ENCODE measurements at regions not wholly inside any gene's neighbourhood (a gene's known extent, or its start where the extent isn't known, plus 50 kb on each side); places are given as distances from the start of the nearest gene placed in this dataset.
A peak's percentile ranks its signal among the peaks of the same experiment; 100 is the strongest.

GRCh38 chr11:95586155-95586554, 203.4 kb downstream of the FAM76B start:
- no peak for TF ChIP-seq CTCF (conservative IDR thresholded peaks at IDR 0.05; ENCODE audit: low read length)
- no peak for DNase-seq (ENCODE audit: low read depth)
- no peak overlapping the region for H3K4me3 ChIP-seq (ENCODE audit: low read length)

- no peak overlapping the region for H3K4me3 ChIP-seq (ENCODE audit: low read length)
- no peak for DNase-seq (ENCODE audit: low read depth)
- no peak for TF ChIP-seq CTCF (conservative IDR thresholded peaks at IDR 0.05; ENCODE audit: low read length)
Observed at GRCh38 chr11:95585752-95586077, 203.9 kb downstream of the FAM76B start.

GRCh38 chr11:95585069-95585751, 204.4 kb downstream of the FAM76B start:
- H3K4me3 ChIP-seq (ENCODE audit: low read length): no peak overlapping the region
- peak; percentile 64 for DNase-seq (ENCODE audit: low read depth)
- TF ChIP-seq CTCF (conservative IDR thresholded peaks at IDR 0.05; ENCODE audit: low read length): no peak

GRCh38 chr11:95584589-95584988, 205.0 kb downstream of the FAM76B start:
- no peak for TF ChIP-seq CTCF (conservative IDR thresholded peaks at IDR 0.05; ENCODE audit: low read length)
- H3K4me3 ChIP-seq (ENCODE audit: low read length): no peak overlapping the region
- DNase-seq (ENCODE audit: low read depth): no peak

GRCh38 chr11:95584180-95584579, 205.4 kb downstream of the FAM76B start:
- DNase-seq (ENCODE audit: low read depth): peak; percentile 63
- no peak for TF ChIP-seq CTCF (conservative IDR thresholded peaks at IDR 0.05; ENCODE audit: low read length)
- no peak overlapping the region for H3K4me3 ChIP-seq (ENCODE audit: low read length)

- DNase-seq (ENCODE audit: low read depth): peak; percentile 70
- H3K4me3 ChIP-seq (ENCODE audit: low read length): no peak overlapping the region
- no peak; the same call in 1 of the 2 replicates for TF ChIP-seq CTCF (conservative IDR thresholded peaks at IDR 0.05; ENCODE audit: low read length)
Observed at GRCh38 chr11:95577716-95578460, 211.7 kb downstream of the FAM76B start.
